ENCODE measurements at regions not wholly inside any gene's neighbourhood (a gene's known extent, or its start where the extent isn't known, plus 50 kb on each side); places are given as distances from the start of the nearest gene placed in this dataset.

- H3K9me3 ChIP-seq (ENCODE audit: control insufficient read depth, insufficient read depth, low read length), result peaks cover 3% of the 10 kb centered on the region
- POLR2A ChIA-PET, result no interaction called here
- TF ChIP-seq, protein P1, sequence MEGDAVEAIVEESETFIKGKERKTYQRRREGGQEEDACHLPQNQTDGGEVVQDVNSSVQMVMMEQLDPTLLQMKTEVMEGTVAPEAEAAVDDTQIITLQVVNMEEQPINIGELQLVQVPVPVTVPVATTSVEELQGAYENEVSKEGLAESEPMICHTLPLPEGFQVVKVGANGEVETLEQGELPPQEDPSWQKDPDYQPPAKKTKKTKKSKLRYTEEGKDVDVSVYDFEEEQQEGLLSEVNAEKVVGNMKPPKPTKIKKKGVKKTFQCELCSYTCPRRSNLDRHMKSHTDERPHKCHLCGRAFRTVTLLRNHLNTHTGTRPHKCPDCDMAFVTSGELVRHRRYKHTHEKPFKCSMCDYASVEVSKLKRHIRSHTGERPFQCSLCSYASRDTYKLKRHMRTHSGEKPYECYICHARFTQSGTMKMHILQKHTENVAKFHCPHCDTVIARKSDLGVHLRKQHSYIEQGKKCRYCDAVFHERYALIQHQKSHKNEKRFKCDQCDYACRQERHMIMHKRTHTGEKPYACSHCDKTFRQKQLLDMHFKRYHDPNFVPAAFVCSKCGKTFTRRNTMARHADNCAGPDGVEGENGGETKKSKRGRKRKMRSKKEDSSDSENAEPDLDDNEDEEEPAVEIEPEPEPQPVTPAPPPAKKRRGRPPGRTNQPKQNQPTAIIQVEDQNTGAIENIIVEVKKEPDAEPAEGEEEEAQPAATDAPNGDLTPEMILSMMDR (IDR thresholded peaks at IDR 0.05; ENCODE audit: low read depth, low read length), result no peak
- H3K27me3 ChIP-seq (ENCODE audit: control insufficient read depth, insufficient read depth, low read length), result no peaks in the 10 kb centered on the region
- peak; percentile 8 for DNase-seq (ENCODE audit: low read depth, low spot score)
- H3K27ac ChIP-seq (ENCODE audit: low read depth, low read length), result no peak overlapping the region
- CTCF ChIA-PET, result interaction anchor here (3.9 kb wide), 1 partner anchor 10 kb away, joined by 25 read pairs; no protein-coding TSS in a partner anchor
- no peak overlapping the region for H3K4me3 ChIP-seq (ENCODE audit: low read depth, low read length)
These were observed 275.9 kb downstream of the ZIC4 start for GRCh38 chr3:147130461-147130860.

- POLR2A ChIA-PET, result no interaction called here
- TF ChIP-seq, protein P1 (IDR thresholded peaks at IDR 0.05; ENCODE audit: low read depth, low read length), result no peak
These were observed 276.7 kb downstream of the ZIC4 start for GRCh38 chr3:147129665-147130064.

GRCh38 chr3:147122350-147122749 lies 284.0 kb downstream of the ZIC4 start:
- Histone ChIP-seq H3K9me3 (ENCODE audit: control insufficient read depth, insufficient read depth, low read length) (no peaks in the 10 kb centered on the region), H3K4me3 (ENCODE audit: low read depth, low read length) (no peak overlapping the region), H3K27me3 (ENCODE audit: control insufficient read depth, insufficient read depth, low read length) (no peaks in the 10 kb centered on the region), H3K27ac (ENCODE audit: low read depth, low read length) (no peak overlapping the region)
- no peak for DNase-seq (ENCODE audit: low read depth, low spot score)
- POLR2A ChIA-PET, result no interaction called here
- TF ChIP-seq, protein P1 (IDR thresholded peaks at IDR 0.05; ENCODE audit: low read depth, low read length), result no peak
- CTCF ChIA-PET, result interaction anchor here (0.7 to 3.8 kb wide), 2 partner anchors 69 to 277 kb away, joined by 3 to 53 read pairs; no protein-coding TSS in a partner anchor

More at GRCh38 chr3:147129665-147130064, 276.7 kb downstream of the ZIC4 start:
- Histone ChIP-seq H3K27me3 (ENCODE audit: control insufficient read depth, insufficient read depth, low read length) (no peaks in the 10 kb centered on the region), H3K9me3 (ENCODE audit: control insufficient read depth, insufficient read depth, low read length) (peaks cover 3% of the 10 kb centered on the region), H3K4me3 (ENCODE audit: low read depth, low read length) (no peak overlapping the region), H3K27ac (ENCODE audit: low read depth, low read length) (no peak overlapping the region)
- DNase-seq (ENCODE audit: low read depth, low spot score), result no peak
- CTCF ChIA-PET, result interaction anchor here (1.7 to 3.9 kb wide), 2 partner anchors 9 to 11 kb away, joined by 4 to 25 read pairs; no protein-coding TSS in a partner anchor

- Histone ChIP-seq H3K9me3 (ENCODE audit: control insufficient read depth, insufficient read depth, low read length) (no peaks in the 10 kb centered on the region), H3K27me3 (ENCODE audit: control insufficient read depth, insufficient read depth, low read length) (no peaks in the 10 kb centered on the region), H3K27ac (ENCODE audit: low read depth, low read length) (no peak overlapping the region), H3K4me3 (ENCODE audit: low read depth, low read length) (no peak overlapping the region)
- peak; percentile 13 for DNase-seq (ENCODE audit: low read depth, low spot score)
- TF ChIP-seq, protein P1 (IDR thresholded peaks at IDR 0.05; ENCODE audit: low read depth, low read length), result peak; percentile 80
- ChIA-PET CTCF (interaction anchor here (0.6 to 3.8 kb wide), 21 partner anchors 10 to 958 kb away, joined by 3 to 53 read pairs (median 5); no protein-coding TSS in a partner anchor), POLR2A (no interaction called here)
These were observed 286.4 kb downstream of the ZIC4 start for GRCh38 chr3:147119989-147120388.

- Histone ChIP-seq H3K9me3 (ENCODE audit: control insufficient read depth, insufficient read depth, low read length) (no peaks in the 10 kb centered on the region), H3K27ac (ENCODE audit: low read depth, low read length) (no peak overlapping the region), H3K4me3 (ENCODE audit: low read depth, low read length) (no peak overlapping the region), H3K27me3 (ENCODE audit: control insufficient read depth, insufficient read depth, low read length) (no peaks in the 10 kb centered on the region)
- ChIA-PET POLR2A (no interaction called here), CTCF (interaction anchor here (3.8 kb wide), 1 partner anchor 72 kb away, joined by 53 read pairs; no protein-coding TSS in a partner anchor)
- no peak for DNase-seq (ENCODE audit: low read depth, low spot score)
- TF ChIP-seq, protein P1 (IDR thresholded peaks at IDR 0.05; ENCODE audit: low read depth, low read length), result no peak
These were observed 287.0 kb downstream of the ZIC4 start for GRCh38 chr3:147119346-147119745.
